GM23338 (cell line): ENCODE measurements at regions not wholly inside any gene's neighbourhood (a gene's known extent, or its start where the extent isn't known, plus 50 kb on each side); places are given as distances from the start of the nearest gene placed in this dataset.

Source experiments
- CREB1 ChIP-seq: fragments of 250-450 bp; sonication (Bioruptor Pico); IDR thresholded peaks from 2 replicates; pipeline ENCODE4 v1.5.0; 2020; ENCODE audit warnings: low read depth, mild to moderate bottlenecking, moderate library complexity
- EZH2 ChIP-seq: fragments of 200-600 bp; sonication (generic); IDR thresholded peaks from one replicate; pipeline ENCODE4 v1.8.0; 2017; ENCODE audit warnings: antibody characterized with exemption, mild to moderate bottlenecking, low read depth; ENCODE audit not compliant: unreplicated experiment
- EZH2phosphoT487 ChIP-seq: fragments of 200-600 bp; sonication (generic); IDR thresholded peaks from one replicate; pipeline ENCODE4 v1.8.1; 2018; ENCODE audit warnings: antibody characterized with exemption; ENCODE audit not compliant: unreplicated experiment
- JUNB ChIP-seq: IDR thresholded peaks from one replicate; pipeline ENCODE4 v1.6.1; 2016; ENCODE audit warnings: antibody characterized with exemption; ENCODE audit not compliant: unreplicated experiment
- NANOG ChIP-seq: IDR thresholded peaks from 2 replicates; pipeline ENCODE4 v1.6.1; 2016; ENCODE audit warnings: antibody characterized with exemption, borderline replicate concordance
- POLR2AphosphoS5 ChIP-seq: IDR thresholded peaks from 2 replicates; pipeline ENCODE4 v1.6.1; 2016; ENCODE audit warnings: antibody characterized with exemption, low read depth
- STAT1 ChIP-seq: IDR thresholded peaks from one replicate; pipeline ENCODE4 v1.6.1; 2016; ENCODE audit warnings: antibody characterized with exemption; ENCODE audit not compliant: unreplicated experiment
- ZNF331 ChIP-seq: fragments of 250-450 bp; sonication (Bioruptor Pico); IDR thresholded peaks from 2 replicates; pipeline ENCODE4 v1.5.0; 2020; ENCODE audit warnings: low read depth, mild to moderate bottlenecking, moderate library complexity
- TF ChIP-seq, protein P1 (sequence below), 2 experiments: fragments of 200-600 bp in 1 of 2; sonication (generic) in 1 of 2; conservative IDR thresholded peaks; 2 replicates each; pipeline versions ENCODE4 v1.5.1 to v1.6.1; 2016 to 2017; ENCODE audit warnings: antibody characterized with exemption in 2 of 2, low read depth in 2 of 2, mild to moderate bottlenecking in 2 of 2, moderate library complexity in 1 of 2
- TF ChIP-seq, protein P2 (sequence below): IDR thresholded peaks from one replicate; pipeline ENCODE4 v1.6.1; 2018; ENCODE audit warnings: antibody characterized with exemption; ENCODE audit not compliant: unreplicated experiment
- TF ChIP-seq, protein P3 (sequence below): IDR thresholded peaks from 2 replicates; pipeline ENCODE4 v1.6.1; 2016; ENCODE audit warnings: antibody characterized with exemption
- TF ChIP-seq, protein P4 (sequence below): fragments of 250-450 bp; sonication (Bioruptor Pico); IDR thresholded peaks from 2 replicates; pipeline ENCODE4 v1.5.0; 2020; ENCODE audit warnings: mild to moderate bottlenecking, moderate library complexity

DNA sequence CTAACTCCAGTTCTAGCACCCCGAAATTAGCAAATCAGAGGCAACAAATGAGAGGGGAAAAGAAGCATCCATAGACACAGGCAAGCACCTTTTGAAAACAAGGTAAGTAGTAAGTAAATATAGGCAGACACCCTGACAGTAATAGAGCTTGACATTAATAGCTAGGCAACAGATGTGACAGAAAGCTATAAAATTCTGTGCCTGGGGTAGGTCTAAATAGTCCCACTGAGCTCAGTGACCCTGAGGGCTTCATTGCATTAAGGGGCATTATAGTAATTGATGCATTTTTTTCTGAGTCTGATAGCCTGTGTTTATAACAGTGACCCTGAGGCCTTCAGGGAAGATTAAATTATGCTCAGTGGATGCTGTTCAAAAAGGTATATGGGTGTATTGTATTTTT is 197.1 kb downstream of the HIPK3 start:
- TF ChIP-seq, protein P1, sequence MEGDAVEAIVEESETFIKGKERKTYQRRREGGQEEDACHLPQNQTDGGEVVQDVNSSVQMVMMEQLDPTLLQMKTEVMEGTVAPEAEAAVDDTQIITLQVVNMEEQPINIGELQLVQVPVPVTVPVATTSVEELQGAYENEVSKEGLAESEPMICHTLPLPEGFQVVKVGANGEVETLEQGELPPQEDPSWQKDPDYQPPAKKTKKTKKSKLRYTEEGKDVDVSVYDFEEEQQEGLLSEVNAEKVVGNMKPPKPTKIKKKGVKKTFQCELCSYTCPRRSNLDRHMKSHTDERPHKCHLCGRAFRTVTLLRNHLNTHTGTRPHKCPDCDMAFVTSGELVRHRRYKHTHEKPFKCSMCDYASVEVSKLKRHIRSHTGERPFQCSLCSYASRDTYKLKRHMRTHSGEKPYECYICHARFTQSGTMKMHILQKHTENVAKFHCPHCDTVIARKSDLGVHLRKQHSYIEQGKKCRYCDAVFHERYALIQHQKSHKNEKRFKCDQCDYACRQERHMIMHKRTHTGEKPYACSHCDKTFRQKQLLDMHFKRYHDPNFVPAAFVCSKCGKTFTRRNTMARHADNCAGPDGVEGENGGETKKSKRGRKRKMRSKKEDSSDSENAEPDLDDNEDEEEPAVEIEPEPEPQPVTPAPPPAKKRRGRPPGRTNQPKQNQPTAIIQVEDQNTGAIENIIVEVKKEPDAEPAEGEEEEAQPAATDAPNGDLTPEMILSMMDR (conservative IDR thresholded peaks at IDR 0.05; ENCODE audit: low read depth in 2 of 2) = no peak
- TF ChIP-seq EZH2phosphoT487 = no peak
- no peak for TF ChIP-seq ZNF331 (CRISPR knock-in tag)
- no peak for TF ChIP-seq JUNB
- TF ChIP-seq, protein P2, sequence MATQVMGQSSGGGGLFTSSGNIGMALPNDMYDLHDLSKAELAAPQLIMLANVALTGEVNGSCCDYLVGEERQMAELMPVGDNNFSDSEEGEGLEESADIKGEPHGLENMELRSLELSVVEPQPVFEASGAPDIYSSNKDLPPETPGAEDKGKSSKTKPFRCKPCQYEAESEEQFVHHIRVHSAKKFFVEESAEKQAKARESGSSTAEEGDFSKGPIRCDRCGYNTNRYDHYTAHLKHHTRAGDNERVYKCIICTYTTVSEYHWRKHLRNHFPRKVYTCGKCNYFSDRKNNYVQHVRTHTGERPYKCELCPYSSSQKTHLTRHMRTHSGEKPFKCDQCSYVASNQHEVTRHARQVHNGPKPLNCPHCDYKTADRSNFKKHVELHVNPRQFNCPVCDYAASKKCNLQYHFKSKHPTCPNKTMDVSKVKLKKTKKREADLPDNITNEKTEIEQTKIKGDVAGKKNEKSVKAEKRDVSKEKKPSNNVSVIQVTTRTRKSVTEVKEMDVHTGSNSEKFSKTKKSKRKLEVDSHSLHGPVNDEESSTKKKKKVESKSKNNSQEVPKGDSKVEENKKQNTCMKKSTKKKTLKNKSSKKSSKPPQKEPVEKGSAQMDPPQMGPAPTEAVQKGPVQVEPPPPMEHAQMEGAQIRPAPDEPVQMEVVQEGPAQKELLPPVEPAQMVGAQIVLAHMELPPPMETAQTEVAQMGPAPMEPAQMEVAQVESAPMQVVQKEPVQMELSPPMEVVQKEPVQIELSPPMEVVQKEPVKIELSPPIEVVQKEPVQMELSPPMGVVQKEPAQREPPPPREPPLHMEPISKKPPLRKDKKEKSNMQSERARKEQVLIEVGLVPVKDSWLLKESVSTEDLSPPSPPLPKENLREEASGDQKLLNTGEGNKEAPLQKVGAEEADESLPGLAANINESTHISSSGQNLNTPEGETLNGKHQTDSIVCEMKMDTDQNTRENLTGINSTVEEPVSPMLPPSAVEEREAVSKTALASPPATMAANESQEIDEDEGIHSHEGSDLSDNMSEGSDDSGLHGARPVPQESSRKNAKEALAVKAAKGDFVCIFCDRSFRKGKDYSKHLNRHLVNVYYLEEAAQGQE = no peak
- TF ChIP-seq POLR2AphosphoS5 = no peak
- TF ChIP-seq EZH2 = no peak
- no peak for TF ChIP-seq CREB1
- TF ChIP-seq, protein P3, sequence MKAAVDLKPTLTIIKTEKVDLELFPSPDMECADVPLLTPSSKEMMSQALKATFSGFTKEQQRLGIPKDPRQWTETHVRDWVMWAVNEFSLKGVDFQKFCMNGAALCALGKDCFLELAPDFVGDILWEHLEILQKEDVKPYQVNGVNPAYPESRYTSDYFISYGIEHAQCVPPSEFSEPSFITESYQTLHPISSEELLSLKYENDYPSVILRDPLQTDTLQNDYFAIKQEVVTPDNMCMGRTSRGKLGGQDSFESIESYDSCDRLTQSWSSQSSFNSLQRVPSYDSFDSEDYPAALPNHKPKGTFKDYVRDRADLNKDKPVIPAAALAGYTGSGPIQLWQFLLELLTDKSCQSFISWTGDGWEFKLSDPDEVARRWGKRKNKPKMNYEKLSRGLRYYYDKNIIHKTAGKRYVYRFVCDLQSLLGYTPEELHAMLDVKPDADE = no peak
- TF ChIP-seq, protein P4, sequence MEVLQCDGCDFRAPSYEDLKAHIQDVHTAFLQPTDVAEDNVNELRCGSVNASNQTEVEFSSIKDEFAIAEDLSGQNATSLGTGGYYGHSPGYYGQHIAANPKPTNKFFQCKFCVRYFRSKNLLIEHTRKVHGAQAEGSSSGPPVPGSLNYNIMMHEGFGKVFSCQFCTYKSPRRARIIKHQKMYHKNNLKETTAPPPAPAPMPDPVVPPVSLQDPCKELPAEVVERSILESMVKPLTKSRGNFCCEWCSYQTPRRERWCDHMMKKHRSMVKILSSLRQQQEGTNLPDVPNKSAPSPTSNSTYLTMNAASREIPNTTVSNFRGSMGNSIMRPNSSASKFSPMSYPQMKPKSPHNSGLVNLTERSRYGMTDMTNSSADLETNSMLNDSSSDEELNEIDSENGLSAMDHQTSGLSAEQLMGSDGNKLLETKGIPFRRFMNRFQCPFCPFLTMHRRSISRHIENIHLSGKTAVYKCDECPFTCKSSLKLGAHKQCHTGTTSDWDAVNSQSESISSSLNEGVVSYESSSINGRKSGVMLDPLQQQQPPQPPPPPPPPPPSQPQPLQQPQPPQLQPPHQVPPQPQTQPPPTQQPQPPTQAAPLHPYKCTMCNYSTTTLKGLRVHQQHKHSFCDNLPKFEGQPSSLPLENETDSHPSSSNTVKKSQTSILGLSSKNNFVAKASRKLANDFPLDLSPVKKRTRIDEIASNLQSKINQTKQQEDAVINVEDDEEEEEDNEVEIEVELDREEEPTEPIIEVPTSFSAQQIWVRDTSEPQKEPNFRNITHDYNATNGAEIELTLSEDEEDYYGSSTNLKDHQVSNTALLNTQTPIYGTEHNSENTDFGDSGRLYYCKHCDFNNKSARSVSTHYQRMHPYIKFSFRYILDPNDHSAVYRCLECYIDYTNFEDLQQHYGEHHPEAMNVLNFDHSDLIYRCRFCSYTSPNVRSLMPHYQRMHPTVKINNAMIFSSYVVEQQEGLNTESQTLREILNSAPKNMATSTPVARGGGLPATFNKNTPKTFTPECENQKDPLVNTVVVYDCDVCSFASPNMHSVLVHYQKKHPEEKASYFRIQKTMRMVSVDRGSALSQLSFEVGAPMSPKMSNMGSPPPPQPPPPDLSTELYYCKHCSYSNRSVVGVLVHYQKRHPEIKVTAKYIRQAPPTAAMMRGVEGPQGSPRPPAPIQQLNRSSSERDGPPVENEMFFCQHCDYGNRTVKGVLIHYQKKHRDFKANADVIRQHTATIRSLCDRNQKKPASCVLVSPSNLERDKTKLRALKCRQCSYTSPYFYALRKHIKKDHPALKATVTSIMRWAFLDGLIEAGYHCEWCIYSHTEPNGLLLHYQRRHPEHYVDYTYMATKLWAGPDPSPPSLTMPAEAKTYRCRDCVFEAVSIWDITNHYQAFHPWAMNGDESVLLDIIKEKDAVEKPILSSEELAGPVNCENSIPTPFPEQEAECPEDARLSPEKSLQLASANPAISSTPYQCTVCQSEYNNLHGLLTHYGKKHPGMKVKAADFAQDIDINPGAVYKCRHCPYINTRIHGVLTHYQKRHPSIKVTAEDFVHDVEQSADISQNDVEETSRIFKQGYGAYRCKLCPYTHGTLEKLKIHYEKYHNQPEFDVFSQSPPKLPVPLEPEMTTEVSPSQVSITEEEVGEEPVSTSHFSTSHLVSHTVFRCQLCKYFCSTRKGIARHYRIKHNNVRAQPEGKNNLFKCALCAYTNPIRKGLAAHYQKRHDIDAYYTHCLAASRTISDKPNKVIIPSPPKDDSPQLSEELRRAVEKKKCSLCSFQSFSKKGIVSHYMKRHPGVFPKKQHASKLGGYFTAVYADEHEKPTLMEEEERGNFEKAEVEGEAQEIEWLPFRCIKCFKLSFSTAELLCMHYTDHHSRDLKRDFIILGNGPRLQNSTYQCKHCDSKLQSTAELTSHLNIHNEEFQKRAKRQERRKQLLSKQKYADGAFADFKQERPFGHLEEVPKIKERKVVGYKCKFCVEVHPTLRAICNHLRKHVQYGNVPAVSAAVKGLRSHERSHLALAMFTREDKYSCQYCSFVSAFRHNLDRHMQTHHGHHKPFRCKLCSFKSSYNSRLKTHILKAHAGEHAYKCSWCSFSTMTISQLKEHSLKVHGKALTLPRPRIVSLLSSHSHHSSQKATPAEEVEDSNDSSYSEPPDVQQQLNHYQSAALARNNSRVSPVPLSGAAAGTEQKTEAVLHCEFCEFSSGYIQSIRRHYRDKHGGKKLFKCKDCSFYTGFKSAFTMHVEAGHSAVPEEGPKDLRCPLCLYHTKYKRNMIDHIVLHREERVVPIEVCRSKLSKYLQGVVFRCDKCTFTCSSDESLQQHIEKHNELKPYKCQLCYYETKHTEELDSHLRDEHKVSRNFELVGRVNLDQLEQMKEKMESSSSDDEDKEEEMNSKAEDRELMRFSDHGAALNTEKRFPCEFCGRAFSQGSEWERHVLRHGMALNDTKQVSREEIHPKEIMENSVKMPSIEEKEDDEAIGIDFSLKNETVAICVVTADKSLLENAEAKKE (CRISPR knock-in tag) = no peak
- TF ChIP-seq STAT1 = no peak
- TF ChIP-seq NANOG = no peak
